ENCODE measurements at regions not wholly inside any gene's neighbourhood (a gene's known extent, or its start where the extent isn't known, plus 50 kb on each side); places are given as distances from the start of the nearest gene placed in this dataset.

DNA sequence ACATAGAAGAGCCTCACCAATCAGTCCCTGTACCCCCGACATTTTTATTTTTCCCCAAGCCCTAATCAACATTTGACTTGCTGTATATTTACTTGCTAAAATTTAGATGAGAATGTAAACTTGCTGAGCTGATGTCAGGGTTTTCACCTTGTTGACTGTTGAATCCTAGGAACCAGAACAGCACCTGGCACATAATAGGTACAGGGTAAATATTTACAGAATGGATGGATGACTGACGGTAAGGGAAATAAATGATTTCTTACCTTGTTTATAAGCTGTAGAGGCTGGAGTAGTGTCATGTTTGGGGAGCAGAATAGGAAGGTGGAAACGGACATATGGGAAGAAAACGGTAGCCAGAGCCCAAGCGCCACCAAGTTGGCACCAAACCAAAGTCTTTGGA lies 107.0 kb upstream of the NUDT12 start:
- dilution Hi-C loops (cut with MboI; ENCODE audit: extremely low pct_ligation_motif_present, low sequenced_read_pairs), result no loop called here
- TF ChIP-seq EZH2 (IDR thresholded peaks at IDR 0.05; ENCODE audit: borderline replicate concordance, low read depth, low read length, severe bottlenecking) (no peak), GATA2 (IDR thresholded peaks at IDR 0.05; ENCODE audit: insufficient read depth, insufficient read length, low read depth, low read length) (no peak), JUN (IDR thresholded peaks at IDR 0.05; ENCODE audit: borderline replicate concordance, insufficient read depth, insufficient read length, low read depth) (no peak), POLR2A (IDR thresholded peaks at IDR 0.05; ENCODE audit: low read depth, low read length) (no peak), FOS (IDR thresholded peaks at IDR 0.05; ENCODE audit: borderline replicate concordance, insufficient read depth, low read length) (no peak), MYC (IDR thresholded peaks at IDR 0.05; ENCODE audit: low read depth, low read length) (no peak), POLR2AphosphoS5 (IDR thresholded peaks at IDR 0.05; ENCODE audit: insufficient read depth, low read depth, low read length) (no peak)
- TF ChIP-seq, protein P1, sequence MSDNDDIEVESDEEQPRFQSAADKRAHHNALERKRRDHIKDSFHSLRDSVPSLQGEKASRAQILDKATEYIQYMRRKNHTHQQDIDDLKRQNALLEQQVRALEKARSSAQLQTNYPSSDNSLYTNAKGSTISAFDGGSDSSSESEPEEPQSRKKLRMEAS (IDR thresholded peaks at IDR 0.05; ENCODE audit: insufficient read depth, insufficient read length), result no peak
- TF ChIP-seq, protein P2, sequence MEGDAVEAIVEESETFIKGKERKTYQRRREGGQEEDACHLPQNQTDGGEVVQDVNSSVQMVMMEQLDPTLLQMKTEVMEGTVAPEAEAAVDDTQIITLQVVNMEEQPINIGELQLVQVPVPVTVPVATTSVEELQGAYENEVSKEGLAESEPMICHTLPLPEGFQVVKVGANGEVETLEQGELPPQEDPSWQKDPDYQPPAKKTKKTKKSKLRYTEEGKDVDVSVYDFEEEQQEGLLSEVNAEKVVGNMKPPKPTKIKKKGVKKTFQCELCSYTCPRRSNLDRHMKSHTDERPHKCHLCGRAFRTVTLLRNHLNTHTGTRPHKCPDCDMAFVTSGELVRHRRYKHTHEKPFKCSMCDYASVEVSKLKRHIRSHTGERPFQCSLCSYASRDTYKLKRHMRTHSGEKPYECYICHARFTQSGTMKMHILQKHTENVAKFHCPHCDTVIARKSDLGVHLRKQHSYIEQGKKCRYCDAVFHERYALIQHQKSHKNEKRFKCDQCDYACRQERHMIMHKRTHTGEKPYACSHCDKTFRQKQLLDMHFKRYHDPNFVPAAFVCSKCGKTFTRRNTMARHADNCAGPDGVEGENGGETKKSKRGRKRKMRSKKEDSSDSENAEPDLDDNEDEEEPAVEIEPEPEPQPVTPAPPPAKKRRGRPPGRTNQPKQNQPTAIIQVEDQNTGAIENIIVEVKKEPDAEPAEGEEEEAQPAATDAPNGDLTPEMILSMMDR (IDR thresholded peaks at IDR 0.05; ENCODE audit: extremely low read depth in 1 of 2, insufficient read depth in 1 of 2, low read depth in 1 of 2, low read length in 2 of 2), result no peak
- Histone ChIP-seq H3K4me2 (ENCODE audit: insufficient read depth, low read length) (no peak overlapping the region), H3K9me3 (replicated peaks; ENCODE audit: control insufficient read depth, insufficient read depth, low read length) (no peaks in the 10 kb centered on the region), H4K20me1 (replicated peaks; ENCODE audit: control insufficient read depth, extremely low read depth, insufficient read depth, low read length) (no peaks in the 10 kb centered on the region), H2AFZ (ENCODE audit: low read depth, low read length) (no peak overlapping the region), H3K27ac (ENCODE audit: insufficient read depth, low read depth, low read length) (no peak overlapping the region), H3K9me1 (replicated peaks; ENCODE audit: control insufficient read depth, extremely low read depth, insufficient read depth, low read length) (no peaks in the 10 kb centered on the region), H3K36me3 (ENCODE audit: control insufficient read depth in 2 of 2, extremely low read depth in 1 of 2, insufficient read depth in 2 of 2, low read length in 2 of 2) (no peaks in the 10 kb centered on the region), H3K4me3 (replicated peaks in 1 of 3; ENCODE audit: insufficient read depth in 1 of 3, low read depth in 1 of 3, low read length in 3 of 3) (no peak overlapping the region), H3K9ac (replicated peaks; ENCODE audit: extremely low read depth, insufficient read depth, low read length) (no peak overlapping the region), H3K27me3 (ENCODE audit: control insufficient read depth in 2 of 2, insufficient read depth in 2 of 2, low read length in 2 of 2) (no peaks in the 10 kb centered on the region), H3K79me2 (ENCODE audit: control insufficient read depth, insufficient read depth, low read length) (no peaks in the 10 kb centered on the region), H3K4me1 (ENCODE audit: control insufficient read depth, extremely low read depth, insufficient read depth, low read length) (peaks cover 32% of the 10 kb centered on the region)
- ChIA-PET CTCF (interaction anchor here (3.3 kb wide), 1 partner anchor 87 kb away, joined by 12 read pairs; no protein-coding TSS in a partner anchor), POLR2A (no interaction called here)
- intact Hi-C loops (cut with micrococcal nuclease), result no loop called here
- FAIRE-seq, result no peak
- no peak for DNase-seq (ENCODE audit: low read depth, low spot score)
- BruUV-seq (replicated peaks), result no TSS peak

Measured in endothelial cell of umbilical vein (primary cell).